HuH-7.5 (cell line): ENCODE measurements at regions not wholly inside any gene's neighbourhood (a gene's known extent, or its start where the extent isn't known, plus 50 kb on each side); places are given as distances from the start of the nearest gene placed in this dataset.
"Not testable (repeated sequence)": the region's sequence is repeated elsewhere in the genome, so short reads cannot be mapped to it uniquely, and the experiment has no call there.

Experiments used
- DNase-seq: peaks from one replicate; pipeline ENCODE4 v3.0.0; 2011; ENCODE audit warnings: low spot score

- peak; percentile 48 for DNase-seq
These were observed 174.6 kb upstream of the TBX3 start for GRCh38 chr12:114858388-114859146.

GRCh38 chr12:114855678-114856077, 171.7 kb upstream of the TBX3 start:
- DNase-seq: no peak

- DNase-seq: no peak
These were observed 169.1 kb upstream of the TBX3 start for GRCh38 chr12:114852976-114853529.

- DNase-seq: no peak
These were observed 168.0 kb upstream of the TBX3 start for GRCh38 chr12:114851981-114852380.

- DNase-seq: no peak
These were observed 166.8 kb upstream of the TBX3 start for GRCh38 chr12:114850661-114851275.

GRCh38 chr12:114848666-114849065, 164.7 kb upstream of the TBX3 start:
- no peak for DNase-seq

- DNase-seq: no peak
These were observed 163.6 kb upstream of the TBX3 start for GRCh38 chr12:114847441-114848035.

- no peak for DNase-seq
These were observed 162.8 kb upstream of the TBX3 start for GRCh38 chr12:114846771-114847170.

GRCh38 chr12:114841557-114842251, 157.7 kb upstream of the TBX3 start:
- no peak for DNase-seq

- no peak for DNase-seq
These were observed 154.5 kb upstream of the TBX3 start for GRCh38 chr12:114838480-114838879.

- DNase-seq: no peak
These were observed 152.6 kb upstream of the TBX3 start for GRCh38 chr12:114836609-114837008.

- no peak for DNase-seq
These were observed 151.1 kb upstream of the TBX3 start for GRCh38 chr12:114835031-114835430.

GRCh38 chr12:114834621-114835020, 150.6 kb upstream of the TBX3 start:
- no peak for DNase-seq

GRCh38 chr12:114829833-114830232, 145.9 kb upstream of the TBX3 start:
- DNase-seq: no peak

- not testable (repeated sequence) for DNase-seq
These were observed 145.3 kb upstream of the TBX3 start for GRCh38 chr12:114829244-114829643.

- no peak for DNase-seq
These were observed 143.5 kb upstream of the TBX3 start for GRCh38 chr12:114827461-114827860.

- DNase-seq: no peak
These were observed 142.3 kb upstream of the TBX3 start for GRCh38 chr12:114826244-114826643.

- DNase-seq: no peak
These were observed 139.7 kb upstream of the TBX3 start for GRCh38 chr12:114823724-114824123.

GRCh38 chr12:114821570-114821969, 137.6 kb upstream of the TBX3 start:
- DNase-seq: no peak

GRCh38 chr12:114820796-114821195, 136.8 kb upstream of the TBX3 start:
- no peak for DNase-seq

- no peak for DNase-seq
These were observed 133.8 kb upstream of the TBX3 start for GRCh38 chr12:114817571-114818425.
